Fibroblast of lung (primary cell): ENCODE measurements at regions not wholly inside any gene's neighbourhood (a gene's known extent, or its start where the extent isn't known, plus 50 kb on each side); places are given as distances from the start of the nearest gene placed in this dataset.

Experiments used
- DNase-seq, 2 donors: peaks; one replicate each; pipeline versions ENCODE4 v3.0.0 to v3.0.0-alpha.2; 2010; ENCODE audit warnings: low read depth in 2 of 2
- H2AFZ ChIP-seq: 2 replicates; pipeline ENCODE4 v1.5.1; 2012; ENCODE audit warnings: low read length, control low read depth, inconsistent platforms
- H3K27ac ChIP-seq: 2 replicates; pipeline ENCODE4 v1.5.1; 2011; ENCODE audit warnings: low read length, control low read depth; ENCODE audit not compliant: insufficient read depth
- H3K27me3 ChIP-seq: 2 replicates; pipeline ENCODE4 v1.5.1; 2011; ENCODE audit warnings: mild to moderate bottlenecking, low read length; ENCODE audit not compliant: control insufficient read depth, insufficient read depth
- H3K36me3 ChIP-seq: 2 replicates; pipeline ENCODE4 v1.5.1; 2011; ENCODE audit warnings: low read length; ENCODE audit not compliant: control insufficient read depth, insufficient read depth
- H3K4me1 ChIP-seq: 2 replicates; pipeline ENCODE4 v1.5.1; 2011; ENCODE audit warnings: low read length; ENCODE audit not compliant: control insufficient read depth, insufficient read depth; ENCODE audit errors: extremely low read depth
- H3K4me2 ChIP-seq: 2 replicates; pipeline ENCODE4 v1.5.1; 2011; ENCODE audit warnings: low read length, control low read depth; ENCODE audit not compliant: insufficient read depth; ENCODE audit errors: extremely low read depth
- H3K4me3 ChIP-seq, 4 experiments: fragments of 200-600 bp in 1 of 4; sonication (generic) in 1 of 4; replicated peaks in 1 of 4; 2 replicates each; pipeline ENCODE4 v1.5.1; 2011 to 2016; ENCODE audit warnings: low read length in 4 of 4, low read depth in 3 of 4, mild to moderate bottlenecking in 3 of 4, control low read depth in 2 of 4, inconsistent platforms in 1 of 4, mixed read lengths in 1 of 4; ENCODE audit not compliant: insufficient read depth in 1 of 4; ENCODE audit errors: control extremely low read depth in 1 of 4
- H3K79me2 ChIP-seq: 2 replicates; pipeline ENCODE4 v1.5.1; 2012; ENCODE audit warnings: mild to moderate bottlenecking, low read length, inconsistent platforms; ENCODE audit not compliant: control insufficient read depth, insufficient read depth
- H3K9ac ChIP-seq: 2 replicates; pipeline ENCODE4 v1.5.1; 2011; ENCODE audit warnings: mild to moderate bottlenecking, low read length, control low read depth; ENCODE audit not compliant: insufficient read depth
- H3K9me3 ChIP-seq: 2 replicates; pipeline ENCODE4 v1.5.1; 2012; ENCODE audit warnings: low read depth, low read length; ENCODE audit not compliant: control insufficient read depth, insufficient read depth
- H4K20me1 ChIP-seq: 2 replicates; pipeline ENCODE4 v1.5.1; 2011; ENCODE audit warnings: low read length; ENCODE audit not compliant: control insufficient read depth, insufficient read depth; ENCODE audit errors: extremely low read depth
- CTCF ChIP-seq, 2 donors: IDR thresholded peaks in 1 of 2; conservative IDR thresholded peaks in 1 of 2; 1 replicate in 1 of 2; 2 replicates in 1 of 2; pipeline ENCODE4 v1.5.1; 2011 to 2012; ENCODE audit warnings: low read length in 2 of 2, control low read depth in 1 of 2, inconsistent platforms in 1 of 2, low read depth in 1 of 2, mild to moderate bottlenecking in 1 of 2
- EZH2 ChIP-seq: IDR thresholded peaks from 2 replicates; pipeline ENCODE4 v1.5.1; 2012; ENCODE audit warnings: low read length, control low read depth, mild to moderate bottlenecking; ENCODE audit errors: missing control alignments

GRCh38 chr22:48347311-48347710 lies 1480.4 kb downstream of the BRD1 start:
- Histone ChIP-seq H3K36me3 (no peaks in the 10 kb centered on the region), H3K4me2 (no peak overlapping the region), H2AFZ (no peak overlapping the region), H4K20me1 (no peaks in the 10 kb centered on the region), H3K9me3 (no peaks in the 10 kb centered on the region), H3K9ac (no peak overlapping the region), H3K79me2 (no peaks in the 10 kb centered on the region), H3K4me1 (no peaks in the 10 kb centered on the region), H3K27me3 (no peaks in the 10 kb centered on the region), H3K4me3 (no peak overlapping the region), H3K27ac (no peak overlapping the region)
- TF ChIP-seq EZH2 = no peak
- TF ChIP-seq CTCF (conservative IDR thresholded peaks at IDR 0.05 in 1 of 2, IDR thresholded peaks at IDR 0.05 in 1 of 2; ENCODE audit: low read depth in 1 of 2, low read length in 2 of 2) = no peak
- no peak for DNase-seq

- no peaks in the 10 kb centered on the region for H3K4me1 ChIP-seq
- H2AFZ ChIP-seq = no peak overlapping the region
- H3K4me2 ChIP-seq = no peak overlapping the region
- TF ChIP-seq EZH2 (no peak), CTCF (conservative IDR thresholded peaks at IDR 0.05 in 1 of 2, IDR thresholded peaks at IDR 0.05 in 1 of 2; ENCODE audit: low read depth in 1 of 2, low read length in 2 of 2) (no peak)
- no peaks in the 10 kb centered on the region for H4K20me1 ChIP-seq
- H3K9me3 ChIP-seq = no peaks in the 10 kb centered on the region
- no peak for DNase-seq
- no peaks in the 10 kb centered on the region for H3K79me2 ChIP-seq
- no peaks in the 10 kb centered on the region for H3K27me3 ChIP-seq
- no peak overlapping the region for H3K27ac ChIP-seq
- H3K4me3 ChIP-seq = no peak overlapping the region
- H3K9ac ChIP-seq = no peak overlapping the region
- H3K36me3 ChIP-seq = no peaks in the 10 kb centered on the region
These were observed 1480.8 kb downstream of the BRD1 start for GRCh38 chr22:48346911-48347310.

GRCh38 chr22:48346311-48346710 lies 1481.4 kb downstream of the BRD1 start:
- Histone ChIP-seq H3K9ac (no peak overlapping the region), H3K27me3 (no peaks in the 10 kb centered on the region), H3K4me3 (no peak overlapping the region), H3K4me2 (no peak overlapping the region), H3K79me2 (no peaks in the 10 kb centered on the region), H4K20me1 (no peaks in the 10 kb centered on the region), H3K9me3 (no peaks in the 10 kb centered on the region), H3K36me3 (no peaks in the 10 kb centered on the region), H3K27ac (no peak overlapping the region), H2AFZ (no peak overlapping the region), H3K4me1 (no peaks in the 10 kb centered on the region)
- DNase-seq = no peak
- no peak for TF ChIP-seq CTCF (conservative IDR thresholded peaks at IDR 0.05 in 1 of 2, IDR thresholded peaks at IDR 0.05 in 1 of 2; ENCODE audit: low read depth in 1 of 2, low read length in 2 of 2)
- no peak for TF ChIP-seq EZH2
